ENCODE measurements at regions not wholly inside any gene's neighbourhood (a gene's known extent, or its start where the extent isn't known, plus 50 kb on each side); places are given as distances from the start of the nearest gene placed in this dataset.
"Not testable (repeated sequence)": the region's sequence is repeated elsewhere in the genome, so short reads cannot be mapped to it uniquely, and the experiment has no call there.

DNA sequence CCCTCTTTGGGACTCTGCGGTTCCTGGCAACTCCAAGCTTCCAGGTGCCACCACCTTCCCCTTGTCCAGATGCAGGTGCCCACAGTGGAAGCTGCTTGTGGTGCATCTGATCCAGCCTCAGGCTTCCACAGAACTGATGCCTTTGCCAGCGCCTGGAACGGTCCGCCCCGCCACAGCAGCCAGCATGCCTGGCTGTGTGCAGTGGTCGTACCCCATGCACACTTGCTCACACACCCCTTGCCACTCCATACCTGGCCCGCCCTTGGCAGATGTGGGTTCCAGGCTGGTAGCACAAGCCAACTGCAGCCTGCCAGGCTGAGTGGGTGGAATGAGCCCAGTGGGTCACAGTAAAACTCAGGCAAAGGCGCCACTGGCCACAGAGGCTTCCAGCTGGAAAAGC is 240.5 kb downstream of the PPP4R3C start:
- no peak for DNase-seq
- in situ Hi-C loops (cut with HindIII; ENCODE audit: low pct_ligation_motif_present, low pct_unique_long_range_greater_than_20kb, low sequenced_read_pairs) = no loop called here

GRCh38 chrX:27186671-27187070 is 276.5 kb downstream of the PPP4R3C start:
- in situ Hi-C loops (cut with HindIII; ENCODE audit: low pct_ligation_motif_present, low pct_unique_long_range_greater_than_20kb, low sequenced_read_pairs) = no loop called here
- DNase-seq = peak; percentile 8

DNA sequence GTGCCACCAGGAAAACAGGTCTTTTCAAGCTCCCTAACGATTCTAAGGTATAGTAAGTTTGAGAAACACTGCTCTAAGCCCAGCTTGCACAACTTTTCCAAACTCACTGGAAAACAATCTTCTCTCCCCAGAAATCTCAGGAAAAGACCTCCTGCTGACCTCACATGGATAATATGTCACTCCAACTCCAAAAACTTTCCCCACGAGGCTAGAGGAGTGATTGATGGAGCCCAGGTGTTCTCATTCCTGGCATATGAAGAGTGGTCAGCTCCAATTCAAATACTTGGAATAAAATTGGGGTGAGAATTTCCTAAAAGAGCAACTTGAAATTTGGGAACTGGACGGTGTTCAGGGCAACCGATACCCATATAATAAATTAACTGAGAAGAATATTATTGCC is 299.9 kb downstream of the PPP4R3C start:
- in situ Hi-C loops (cut with HindIII; ENCODE audit: low pct_ligation_motif_present, low pct_unique_long_range_greater_than_20kb, low sequenced_read_pairs) = no loop called here
- DNase-seq = no peak

- in situ Hi-C loops (cut with HindIII; ENCODE audit: low pct_ligation_motif_present, low pct_unique_long_range_greater_than_20kb, low sequenced_read_pairs) = no loop called here
- DNase-seq = no peak
Observed at GRCh38 chrX:27162496-27162895, 300.6 kb downstream of the PPP4R3C start.

GRCh38 chrX:27156921-27157320 is 306.2 kb downstream of the PPP4R3C start:
- DNase-seq; in situ Hi-C loops (cut with HindIII; ENCODE audit: low pct_ligation_motif_present, low pct_unique_long_range_greater_than_20kb, low sequenced_read_pairs): not testable (repeated sequence)

DNA sequence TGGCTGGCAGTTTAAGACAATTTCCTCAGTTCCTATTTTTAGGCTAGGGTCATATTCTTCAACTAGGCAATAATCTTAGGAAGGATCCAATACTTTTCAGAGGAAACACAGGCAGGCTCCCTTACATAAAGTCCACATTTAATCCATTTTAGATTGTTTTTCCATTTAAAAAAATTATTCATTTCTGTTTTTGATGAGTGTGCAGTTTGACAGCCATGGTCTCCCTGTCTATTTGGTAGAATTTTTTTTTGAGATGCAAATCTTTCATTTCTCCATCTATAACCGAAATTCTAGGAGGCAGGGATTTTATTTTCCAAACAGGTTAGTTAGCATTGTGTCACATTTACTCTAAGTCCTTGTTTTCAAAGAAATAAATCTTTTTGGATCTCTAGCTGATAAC is 326.8 kb downstream of the PPP4R3C start:
- in situ Hi-C loops (cut with HindIII; ENCODE audit: low pct_ligation_motif_present, low pct_unique_long_range_greater_than_20kb, low sequenced_read_pairs) = no loop called here
- no peak for DNase-seq

DNA sequence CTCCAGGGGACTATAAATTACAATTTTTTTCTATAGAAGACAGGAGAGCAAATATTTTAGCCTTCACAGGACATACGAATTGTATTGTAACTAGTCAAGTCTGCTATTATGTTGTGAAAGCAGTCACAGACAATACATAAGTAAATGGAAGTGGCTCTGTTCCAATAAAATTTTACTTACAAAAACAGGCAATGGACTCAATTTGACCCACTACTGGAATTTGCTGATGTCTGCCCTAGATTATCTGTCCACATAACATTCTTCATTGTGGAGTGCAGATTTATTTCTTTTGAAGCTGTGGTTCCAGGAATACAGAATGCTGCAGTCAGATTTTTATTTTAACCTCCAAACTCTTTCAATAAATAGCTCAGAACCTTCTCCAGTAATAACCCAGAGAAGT is 330.3 kb downstream of the PPP4R3C start:
- DNase-seq = no peak
- in situ Hi-C loops (cut with HindIII; ENCODE audit: low pct_ligation_motif_present, low pct_unique_long_range_greater_than_20kb, low sequenced_read_pairs) = no loop called here

GRCh38 chrX:27087176-27087575 is 376.0 kb downstream of the PPP4R3C start:
- DNase-seq; in situ Hi-C loops (cut with HindIII; ENCODE audit: low pct_ligation_motif_present, low pct_unique_long_range_greater_than_20kb, low sequenced_read_pairs): not testable (repeated sequence)

DNA sequence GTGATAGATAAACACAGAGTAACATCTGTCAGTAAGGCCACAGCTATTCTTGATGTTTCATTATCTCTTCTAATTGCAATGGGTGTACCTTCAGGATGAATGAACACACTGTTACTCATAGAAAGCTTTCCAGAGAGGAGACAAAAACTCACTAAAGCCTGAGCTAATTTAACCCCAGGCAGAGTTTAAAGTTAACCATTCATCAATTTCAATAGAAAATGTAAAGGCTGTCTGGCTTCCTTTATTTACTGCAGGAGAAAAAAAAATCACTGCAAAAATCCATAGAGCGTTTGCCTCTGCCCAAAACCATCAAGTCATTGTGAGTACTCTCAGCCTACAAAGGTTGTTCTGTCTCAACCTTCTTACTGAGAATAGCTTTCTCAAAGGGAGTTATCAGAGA is 376.9 kb downstream of the PPP4R3C start:
- in situ Hi-C loops (cut with HindIII; ENCODE audit: low pct_ligation_motif_present, low pct_unique_long_range_greater_than_20kb, low sequenced_read_pairs) = no loop called here
- no peak for DNase-seq

DNA sequence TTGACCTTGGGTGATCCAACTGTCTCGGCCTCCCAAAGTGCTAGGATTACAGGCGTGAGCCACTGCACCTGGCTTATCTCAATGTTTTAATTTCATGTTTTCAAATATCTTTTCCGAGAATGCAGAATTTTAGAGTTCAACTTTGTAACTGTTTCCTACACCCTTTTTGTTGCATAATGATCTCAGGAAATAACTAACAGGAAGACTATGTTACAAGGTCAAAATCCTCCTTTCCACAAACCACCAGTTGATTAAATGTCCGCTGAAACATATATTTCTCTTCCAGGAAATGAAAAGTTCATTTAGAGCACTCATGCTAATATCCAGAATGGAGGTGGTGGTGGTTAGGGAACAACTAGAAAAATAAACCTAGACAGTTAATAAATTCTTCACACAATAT is 377.8 kb downstream of the PPP4R3C start:
- no peak for DNase-seq
- in situ Hi-C loops (cut with HindIII; ENCODE audit: low pct_ligation_motif_present, low pct_unique_long_range_greater_than_20kb, low sequenced_read_pairs) = no loop called here

DNA sequence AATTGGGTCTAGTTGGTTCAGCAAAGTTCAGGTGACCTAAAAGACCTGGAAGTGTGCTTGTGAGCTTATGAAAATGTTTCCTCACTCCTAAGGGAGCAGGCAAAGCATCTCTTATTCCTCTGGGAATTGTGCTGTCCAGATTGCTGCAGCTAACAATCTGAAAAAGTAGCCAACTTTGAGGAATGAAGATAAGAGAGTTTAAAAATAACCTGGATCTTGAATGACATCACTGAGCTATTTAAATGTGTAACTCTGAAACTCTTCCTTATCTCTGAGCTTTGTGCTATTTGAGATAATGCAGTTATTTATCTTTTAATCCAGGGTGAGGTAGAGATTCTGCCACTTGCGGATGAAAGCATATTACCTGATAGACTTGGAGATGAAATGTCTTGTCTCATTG is 384.8 kb downstream of the PPP4R3C start:
- in situ Hi-C loops (cut with HindIII; ENCODE audit: low pct_ligation_motif_present, low pct_unique_long_range_greater_than_20kb, low sequenced_read_pairs) = no loop called here

DNA sequence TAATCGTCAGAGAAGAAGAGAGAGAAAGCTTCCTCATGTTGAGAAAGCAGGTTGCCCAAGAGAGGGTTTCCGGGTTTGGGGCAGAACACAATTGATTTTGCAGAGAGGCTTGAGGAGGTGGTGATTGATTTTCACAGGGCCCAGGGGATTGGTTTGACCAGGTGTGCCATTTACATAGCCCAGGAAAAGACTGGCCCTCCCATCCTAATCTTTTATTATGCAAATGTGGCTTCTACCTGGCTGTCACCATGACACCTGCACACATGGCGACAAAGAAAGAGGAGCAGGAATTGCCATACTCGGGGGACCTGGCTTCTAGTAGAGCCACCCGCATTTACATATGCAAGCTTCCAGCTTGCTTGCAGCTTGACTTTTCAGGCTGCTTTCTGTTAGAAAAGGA is 405.3 kb downstream of the PPP4R3C start:
- in situ Hi-C loops (cut with HindIII; ENCODE audit: low pct_ligation_motif_present, low pct_unique_long_range_greater_than_20kb, low sequenced_read_pairs) = no loop called here
- no peak for DNase-seq

More for the DNA sequence above, 384.8 kb downstream of the PPP4R3C start:
- no peak for DNase-seq

- in situ Hi-C loops (cut with HindIII; ENCODE audit: low pct_ligation_motif_present, low pct_unique_long_range_greater_than_20kb, low sequenced_read_pairs) = no loop called here
- DNase-seq = no peak
Observed at GRCh38 chrX:27039332-27039731, 423.8 kb downstream of the PPP4R3C start.

GRCh38 chrX:27008486-27008885 is 454.7 kb downstream of the PPP4R3C start:
- DNase-seq = no peak
- in situ Hi-C loops (cut with HindIII; ENCODE audit: low pct_ligation_motif_present, low pct_unique_long_range_greater_than_20kb, low sequenced_read_pairs) = no loop called here

GRCh38 chrX:26999634-27000033 is 463.5 kb downstream of the PPP4R3C start:
- in situ Hi-C loops (cut with HindIII; ENCODE audit: low pct_ligation_motif_present, low pct_unique_long_range_greater_than_20kb, low sequenced_read_pairs) = no loop called here
- no peak for DNase-seq

DNA sequence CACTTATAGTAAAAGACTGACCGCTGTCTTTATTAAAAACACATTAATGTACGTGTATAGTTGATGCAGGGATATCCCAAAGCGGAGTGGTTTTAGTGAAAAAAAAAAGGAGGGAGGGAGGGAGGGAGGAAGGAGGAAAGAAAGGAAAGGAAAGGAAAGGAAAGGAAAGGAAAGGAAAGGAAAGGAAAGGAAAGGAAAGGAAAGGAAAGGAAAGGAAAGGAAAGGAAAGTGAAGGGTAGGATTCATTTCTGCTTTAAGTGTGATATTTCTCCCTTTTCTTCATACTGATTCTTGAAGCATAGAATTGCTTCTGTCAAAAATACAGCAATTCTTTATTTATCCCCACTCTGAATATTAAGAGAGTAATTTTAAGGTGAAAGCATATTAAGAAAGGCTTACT is 504.9 kb downstream of the PPP4R3C start:
- no peak for DNase-seq
- in situ Hi-C loops (cut with HindIII; ENCODE audit: low pct_ligation_motif_present, low pct_unique_long_range_greater_than_20kb, low sequenced_read_pairs) = no loop called here

- no peak for DNase-seq
- in situ Hi-C loops (cut with HindIII; ENCODE audit: low pct_ligation_motif_present, low pct_unique_long_range_greater_than_20kb, low sequenced_read_pairs) = no loop called here
Observed at GRCh38 chrX:26954029-26954428, 509.1 kb downstream of the PPP4R3C start.

- in situ Hi-C loops (cut with HindIII; ENCODE audit: low pct_ligation_motif_present, low pct_unique_long_range_greater_than_20kb, low sequenced_read_pairs) = no loop called here
- no peak for DNase-seq
Observed at GRCh38 chrX:26952213-26952612, 510.9 kb downstream of the PPP4R3C start.

DNA sequence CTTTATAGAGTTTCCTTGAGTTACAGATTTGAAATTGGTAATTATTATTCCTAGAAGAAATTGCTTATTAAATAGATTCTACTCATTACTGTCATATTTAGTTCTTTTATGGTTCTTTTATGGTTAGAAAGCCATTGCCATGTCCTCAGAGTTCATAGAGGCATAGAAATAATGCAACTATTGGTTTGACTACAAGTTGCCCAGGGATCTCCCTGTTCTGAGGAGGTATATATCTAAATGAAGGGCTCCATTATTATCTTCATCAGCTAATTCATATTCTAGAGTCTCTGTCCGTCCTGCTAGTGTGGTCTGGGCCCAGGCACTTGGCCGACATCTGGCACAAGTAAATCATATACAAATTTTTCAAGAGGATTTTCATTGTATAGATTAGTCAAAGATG is 535.7 kb downstream of the PPP4R3C start:
- in situ Hi-C loops (cut with HindIII; ENCODE audit: low pct_ligation_motif_present, low pct_unique_long_range_greater_than_20kb, low sequenced_read_pairs) = no loop called here
- DNase-seq = no peak

- in situ Hi-C loops (cut with HindIII; ENCODE audit: low pct_ligation_motif_present, low pct_unique_long_range_greater_than_20kb, low sequenced_read_pairs) = no loop called here
- no peak for DNase-seq
Observed at GRCh38 chrX:26925088-26925487, 538.1 kb downstream of the PPP4R3C start.

- in situ Hi-C loops (cut with HindIII; ENCODE audit: low pct_ligation_motif_present, low pct_unique_long_range_greater_than_20kb, low sequenced_read_pairs) = no loop called here
- DNase-seq = no peak
Observed at GRCh38 chrX:26922278-26922677, 540.9 kb downstream of the PPP4R3C start.
